ENCODE measurements at regions not wholly inside any gene's neighbourhood (a gene's known extent, or its start where the extent isn't known, plus 50 kb on each side); places are given as distances from the start of the nearest gene placed in this dataset.
"Not testable (repeated sequence)": the region's sequence is repeated elsewhere in the genome, so short reads cannot be mapped to it uniquely, and the experiment has no call there.

DNA sequence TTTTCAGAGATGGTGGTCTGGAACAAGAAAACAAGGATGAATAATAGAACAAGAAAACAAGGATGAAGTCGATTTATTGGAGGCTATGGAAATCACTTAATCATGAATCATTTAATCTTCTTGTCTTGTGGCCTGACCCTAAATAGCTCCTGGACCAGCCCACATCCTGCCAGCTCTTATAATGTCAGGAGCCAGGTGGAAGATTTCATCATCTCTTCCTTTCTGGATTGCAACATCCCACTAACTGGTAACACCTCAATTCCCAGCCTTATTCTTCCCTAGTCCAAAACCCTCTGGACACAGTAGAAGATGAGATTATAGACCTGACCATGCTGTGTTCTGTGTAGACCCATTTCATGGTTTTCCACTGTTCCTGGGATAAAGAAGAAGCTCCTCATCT is 470.1 kb upstream of the USP9Y start:
- H3K9ac ChIP-seq (ENCODE audit: low read length): no peak overlapping the region
- no peaks in the 10 kb centered on the region for H3K79me2 ChIP-seq (replicated peaks; ENCODE audit: insufficient read depth, low read length)
- no peaks in the 10 kb centered on the region for H3K27me3 ChIP-seq (ENCODE audit: insufficient read depth, low read depth, low read length)
- no peaks in the 10 kb centered on the region for H3K36me3 ChIP-seq (ENCODE audit: insufficient read depth, low read length)
- H3K9me2 ChIP-seq (ENCODE audit: insufficient read depth, low read length): no peaks in the 10 kb centered on the region
- H3K4me3 ChIP-seq (ENCODE audit: low read length): no peak overlapping the region
- H3F3A ChIP-seq (ENCODE audit: insufficient read depth, low read length, poor library complexity, severe bottlenecking): no peaks in the 10 kb centered on the region
- H3K9me3 ChIP-seq (ENCODE audit: low read length): no peaks in the 10 kb centered on the region
- no peak overlapping the region for H3K4me2 ChIP-seq (ENCODE audit: low read length)
- no peak overlapping the region for H3K27ac ChIP-seq (ENCODE audit: low read length)
- H4K20me1 ChIP-seq (ENCODE audit: insufficient read depth): no peaks in the 10 kb centered on the region
- TF ChIP-seq SMC3 (conservative IDR thresholded peaks at IDR 0.05; ENCODE audit: poor library complexity) (no peak), EZH2 (IDR thresholded peaks at IDR 0.05; ENCODE audit: borderline replicate concordance, insufficient read depth, low read length, poor library complexity, severe bottlenecking) (no peak)
- H2AFZ ChIP-seq (ENCODE audit: low read depth, low read length): no peak overlapping the region

DNA sequence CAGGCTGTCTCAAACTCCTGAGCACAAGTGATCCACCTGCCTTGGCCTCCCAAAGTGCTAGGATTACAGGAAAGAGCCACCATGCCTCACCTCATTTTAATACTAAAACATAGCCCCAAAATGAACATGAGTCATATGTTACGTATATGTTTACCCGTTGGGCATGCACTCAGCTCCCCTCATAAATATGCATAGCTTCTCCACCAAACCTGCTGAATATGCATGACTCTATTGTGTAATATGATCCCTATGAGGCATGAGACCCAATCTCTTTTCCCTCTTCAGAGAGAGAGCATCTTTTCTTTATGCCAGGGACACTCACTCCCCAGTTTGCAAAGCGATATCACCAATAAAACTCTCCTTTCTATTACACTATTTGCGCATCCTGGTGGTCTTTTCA is 464.6 kb upstream of the USP9Y start:
- H3K4me3 ChIP-seq (ENCODE audit: low read length): no peak overlapping the region
- H3K79me2 ChIP-seq (replicated peaks; ENCODE audit: insufficient read depth, low read length): no peaks in the 10 kb centered on the region
- TF ChIP-seq MXI1 (conservative IDR thresholded peaks at IDR 0.05; ENCODE audit: poor library complexity, severe bottlenecking): no peak
- H3K4me2 ChIP-seq (ENCODE audit: low read length): no peak overlapping the region
- no peaks in the 10 kb centered on the region for H3K36me3 ChIP-seq (ENCODE audit: insufficient read depth, low read length)
- no peaks in the 10 kb centered on the region for H3F3A ChIP-seq (ENCODE audit: insufficient read depth, low read length, poor library complexity, severe bottlenecking)
- no peaks in the 10 kb centered on the region for H3K9me2 ChIP-seq (ENCODE audit: insufficient read depth, low read length)
- H3K27me3 ChIP-seq (ENCODE audit: insufficient read depth, low read depth, low read length): no peaks in the 10 kb centered on the region
- no peak overlapping the region for H3K9ac ChIP-seq (ENCODE audit: low read length)
- no peak overlapping the region for H2AFZ ChIP-seq (ENCODE audit: low read depth, low read length)
- no peaks in the 10 kb centered on the region for H3K9me3 ChIP-seq (ENCODE audit: low read length)
- H3K27ac ChIP-seq (ENCODE audit: low read length): no peak overlapping the region
- no peaks in the 10 kb centered on the region for H4K20me1 ChIP-seq (ENCODE audit: insufficient read depth)

DNA sequence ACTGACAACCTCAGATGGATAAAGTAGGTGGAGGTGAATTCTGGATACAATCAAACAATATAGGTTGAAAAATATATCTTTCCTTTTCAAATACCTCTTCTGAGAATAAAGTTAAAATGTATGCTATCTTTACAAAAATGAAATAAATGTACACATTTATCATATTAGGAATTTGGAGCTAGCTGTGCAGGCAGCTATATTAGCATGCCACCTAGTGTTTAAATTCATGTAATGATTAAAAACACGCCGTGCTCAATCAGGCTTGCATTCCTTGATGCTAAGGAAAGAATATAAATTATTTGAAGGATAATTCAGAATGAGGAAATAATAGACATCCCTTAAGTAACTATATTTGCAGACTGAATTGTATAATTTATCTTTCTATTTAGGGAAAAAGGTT is 460.7 kb upstream of the USP9Y start:
- not testable (repeated sequence) for H3K36me3 ChIP-seq (ENCODE audit: insufficient read depth, low read length); H4K20me1 ChIP-seq (ENCODE audit: insufficient read depth); H2AFZ ChIP-seq (ENCODE audit: low read depth, low read length); H3K4me3 ChIP-seq (ENCODE audit: low read length); H3K27me3 ChIP-seq (ENCODE audit: insufficient read depth, low read depth, low read length); H3K79me2 ChIP-seq (replicated peaks; ENCODE audit: insufficient read depth, low read length); H3K9me2 ChIP-seq (ENCODE audit: insufficient read depth, low read length); H3K4me2 ChIP-seq (ENCODE audit: low read length); H3K9ac ChIP-seq (ENCODE audit: low read length); H3F3A ChIP-seq (ENCODE audit: insufficient read depth, low read length, poor library complexity, severe bottlenecking); H3K9me3 ChIP-seq (ENCODE audit: low read length); H3K27ac ChIP-seq (ENCODE audit: low read length)

DNA sequence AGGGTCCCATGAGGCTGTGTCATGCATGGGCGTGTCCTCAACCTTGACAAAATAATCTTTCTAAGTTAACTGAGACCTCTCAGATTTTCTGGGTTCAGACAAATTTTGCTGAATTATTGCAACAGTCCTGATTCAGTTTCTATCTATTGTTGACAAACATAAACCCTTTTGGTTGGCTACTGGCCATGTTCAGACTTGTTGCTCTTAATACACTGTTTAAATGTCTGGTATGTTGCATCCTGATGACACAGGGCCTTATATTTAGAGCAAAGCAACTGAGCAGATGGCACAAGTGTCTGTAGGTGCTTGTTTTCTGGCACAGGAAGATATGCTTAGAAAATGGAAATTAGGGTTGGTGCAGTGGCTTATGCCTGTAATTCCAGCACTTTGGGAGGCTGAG is 456.9 kb upstream of the USP9Y start:
- Histone ChIP-seq H3K27me3 (ENCODE audit: insufficient read depth, low read depth, low read length) (no peaks in the 10 kb centered on the region), H3K9me2 (ENCODE audit: insufficient read depth, low read length) (no peaks in the 10 kb centered on the region), H3K4me3 (ENCODE audit: low read length) (no peak overlapping the region), H3K4me2 (ENCODE audit: low read length) (no peak overlapping the region), H3K9ac (ENCODE audit: low read length) (no peak overlapping the region), H3K27ac (ENCODE audit: low read length) (no peak overlapping the region), H3F3A (ENCODE audit: insufficient read depth, low read length, poor library complexity, severe bottlenecking) (no peaks in the 10 kb centered on the region), H3K36me3 (ENCODE audit: insufficient read depth, low read length) (no peaks in the 10 kb centered on the region), H2AFZ (ENCODE audit: low read depth, low read length) (no peak overlapping the region), H3K9me3 (ENCODE audit: low read length) (no peaks in the 10 kb centered on the region), H3K79me2 (replicated peaks; ENCODE audit: insufficient read depth, low read length) (no peaks in the 10 kb centered on the region), H4K20me1 (ENCODE audit: insufficient read depth) (no peaks in the 10 kb centered on the region)
- TF ChIP-seq, protein P1, sequence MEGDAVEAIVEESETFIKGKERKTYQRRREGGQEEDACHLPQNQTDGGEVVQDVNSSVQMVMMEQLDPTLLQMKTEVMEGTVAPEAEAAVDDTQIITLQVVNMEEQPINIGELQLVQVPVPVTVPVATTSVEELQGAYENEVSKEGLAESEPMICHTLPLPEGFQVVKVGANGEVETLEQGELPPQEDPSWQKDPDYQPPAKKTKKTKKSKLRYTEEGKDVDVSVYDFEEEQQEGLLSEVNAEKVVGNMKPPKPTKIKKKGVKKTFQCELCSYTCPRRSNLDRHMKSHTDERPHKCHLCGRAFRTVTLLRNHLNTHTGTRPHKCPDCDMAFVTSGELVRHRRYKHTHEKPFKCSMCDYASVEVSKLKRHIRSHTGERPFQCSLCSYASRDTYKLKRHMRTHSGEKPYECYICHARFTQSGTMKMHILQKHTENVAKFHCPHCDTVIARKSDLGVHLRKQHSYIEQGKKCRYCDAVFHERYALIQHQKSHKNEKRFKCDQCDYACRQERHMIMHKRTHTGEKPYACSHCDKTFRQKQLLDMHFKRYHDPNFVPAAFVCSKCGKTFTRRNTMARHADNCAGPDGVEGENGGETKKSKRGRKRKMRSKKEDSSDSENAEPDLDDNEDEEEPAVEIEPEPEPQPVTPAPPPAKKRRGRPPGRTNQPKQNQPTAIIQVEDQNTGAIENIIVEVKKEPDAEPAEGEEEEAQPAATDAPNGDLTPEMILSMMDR (IDR thresholded peaks at IDR 0.05; ENCODE audit: poor library complexity, severe bottlenecking): no peak
- TF ChIP-seq RAD21 (conservative IDR thresholded peaks at IDR 0.05): no peak
- TF ChIP-seq POLR2AphosphoS5 (IDR thresholded peaks at IDR 0.05): no peak
- TF ChIP-seq, protein P2, sequence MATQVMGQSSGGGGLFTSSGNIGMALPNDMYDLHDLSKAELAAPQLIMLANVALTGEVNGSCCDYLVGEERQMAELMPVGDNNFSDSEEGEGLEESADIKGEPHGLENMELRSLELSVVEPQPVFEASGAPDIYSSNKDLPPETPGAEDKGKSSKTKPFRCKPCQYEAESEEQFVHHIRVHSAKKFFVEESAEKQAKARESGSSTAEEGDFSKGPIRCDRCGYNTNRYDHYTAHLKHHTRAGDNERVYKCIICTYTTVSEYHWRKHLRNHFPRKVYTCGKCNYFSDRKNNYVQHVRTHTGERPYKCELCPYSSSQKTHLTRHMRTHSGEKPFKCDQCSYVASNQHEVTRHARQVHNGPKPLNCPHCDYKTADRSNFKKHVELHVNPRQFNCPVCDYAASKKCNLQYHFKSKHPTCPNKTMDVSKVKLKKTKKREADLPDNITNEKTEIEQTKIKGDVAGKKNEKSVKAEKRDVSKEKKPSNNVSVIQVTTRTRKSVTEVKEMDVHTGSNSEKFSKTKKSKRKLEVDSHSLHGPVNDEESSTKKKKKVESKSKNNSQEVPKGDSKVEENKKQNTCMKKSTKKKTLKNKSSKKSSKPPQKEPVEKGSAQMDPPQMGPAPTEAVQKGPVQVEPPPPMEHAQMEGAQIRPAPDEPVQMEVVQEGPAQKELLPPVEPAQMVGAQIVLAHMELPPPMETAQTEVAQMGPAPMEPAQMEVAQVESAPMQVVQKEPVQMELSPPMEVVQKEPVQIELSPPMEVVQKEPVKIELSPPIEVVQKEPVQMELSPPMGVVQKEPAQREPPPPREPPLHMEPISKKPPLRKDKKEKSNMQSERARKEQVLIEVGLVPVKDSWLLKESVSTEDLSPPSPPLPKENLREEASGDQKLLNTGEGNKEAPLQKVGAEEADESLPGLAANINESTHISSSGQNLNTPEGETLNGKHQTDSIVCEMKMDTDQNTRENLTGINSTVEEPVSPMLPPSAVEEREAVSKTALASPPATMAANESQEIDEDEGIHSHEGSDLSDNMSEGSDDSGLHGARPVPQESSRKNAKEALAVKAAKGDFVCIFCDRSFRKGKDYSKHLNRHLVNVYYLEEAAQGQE (IDR thresholded peaks at IDR 0.05; ENCODE audit: borderline replicate concordance): no peak
